ENCODE measurements at regions not wholly inside any gene's neighbourhood (a gene's known extent, or its start where the extent isn't known, plus 50 kb on each side); places are given as distances from the start of the nearest gene placed in this dataset.

DNA sequence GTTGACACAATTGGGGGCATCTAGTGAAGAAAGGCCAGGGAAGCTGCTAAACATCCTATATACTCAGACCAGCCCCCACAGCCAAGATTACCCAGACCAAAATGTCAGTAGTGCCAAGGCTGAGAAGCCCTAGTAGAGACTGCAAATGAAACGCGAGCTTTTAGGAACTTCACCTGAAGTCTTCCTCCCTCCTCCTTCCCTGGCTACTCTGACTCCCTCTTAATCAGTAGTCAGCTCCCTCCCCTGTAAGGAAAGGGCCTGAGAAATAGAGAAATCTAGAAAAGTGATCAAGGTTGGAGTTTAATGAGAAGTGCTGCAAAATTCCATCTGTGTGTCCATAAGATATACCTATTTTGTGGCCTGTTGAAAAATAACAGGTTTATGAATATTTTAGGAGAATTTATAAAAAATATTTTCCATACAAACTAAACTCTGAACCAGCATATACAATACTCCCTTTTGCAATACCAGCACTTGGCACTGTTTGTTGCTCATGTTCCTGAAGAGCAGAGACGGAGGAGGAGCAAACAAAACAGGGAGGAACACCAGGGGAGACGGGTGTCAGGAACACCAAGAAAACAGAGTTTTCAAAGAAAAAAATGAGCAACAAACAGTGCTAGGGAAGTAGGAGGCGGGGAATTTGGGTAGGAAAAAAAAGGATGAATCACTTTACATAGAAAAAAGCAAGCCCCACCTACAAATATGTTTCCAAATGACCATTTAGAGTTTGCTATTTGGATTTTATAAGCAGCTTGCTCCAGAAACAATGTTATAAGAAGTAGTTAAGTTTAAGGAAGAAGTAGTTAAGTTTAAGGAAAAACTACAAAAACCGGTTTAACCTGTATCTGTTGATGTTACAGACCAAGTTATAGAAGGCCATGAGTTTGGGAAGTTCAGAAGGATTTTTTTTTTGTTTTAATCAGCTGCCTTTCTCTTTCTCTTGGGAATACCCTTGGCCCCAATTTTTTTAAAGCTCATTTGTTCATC, 282.1 kb upstream of the GRIP1 start:
- no peak for TF ChIP-seq ZNF274 (IDR thresholded peaks at IDR 0.05; ENCODE audit: low read depth, low read length)
- no peak for TF ChIP-seq YY1 (IDR thresholded peaks at IDR 0.05; ENCODE audit: insufficient read depth, insufficient read length)
- TF ChIP-seq SUZ12 (IDR thresholded peaks at IDR 0.05; ENCODE audit: extremely low read depth, insufficient read depth, insufficient read length) = no peak
- no peaks in the 10 kb centered on the region for H3K27me3 ChIP-seq (ENCODE audit: insufficient read depth, insufficient read length)
- H3K36me3 ChIP-seq (ENCODE audit: insufficient read depth, insufficient read length, low read length) = no peaks in the 10 kb centered on the region
- no peak for DNase-seq (ENCODE audit: low read depth, low spot score)
- no peak overlapping the region for H3K4me3 ChIP-seq (ENCODE audit: insufficient read length, low read depth)
- H3K9me3 ChIP-seq (ENCODE audit: insufficient read depth, low read length) = no peaks in the 10 kb centered on the region
- H3K9ac ChIP-seq (ENCODE audit: insufficient read length, low read depth) = no peak overlapping the region
- no peaks in the 10 kb centered on the region for H3K4me1 ChIP-seq (ENCODE audit: insufficient read depth, insufficient read length)

DNA sequence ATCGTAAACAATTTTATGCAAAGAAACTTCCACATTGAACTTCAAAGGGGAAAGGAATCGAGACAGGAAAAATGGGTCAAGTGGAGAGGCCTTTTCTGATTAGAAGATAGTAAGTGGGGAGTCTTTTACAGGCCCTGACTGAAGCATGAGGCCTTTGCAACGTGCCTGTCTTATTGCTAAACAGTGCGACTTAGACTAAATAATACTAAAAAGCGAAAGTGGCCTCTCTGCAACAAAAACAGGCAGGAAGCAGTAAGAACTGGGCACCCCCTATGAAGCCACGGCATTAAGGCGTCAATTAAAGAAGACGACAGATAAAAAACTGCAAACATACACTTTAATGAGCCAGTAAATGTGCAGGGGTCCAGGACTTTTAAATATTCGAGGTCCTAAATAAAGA, 283.4 kb upstream of the GRIP1 start:
- H3K9me3 ChIP-seq (ENCODE audit: insufficient read depth, low read length) = no peaks in the 10 kb centered on the region
- no peak overlapping the region for H3K4me3 ChIP-seq (ENCODE audit: insufficient read length, low read depth)
- DNase-seq (ENCODE audit: low read depth, low spot score) = no peak
- H3K36me3 ChIP-seq (ENCODE audit: insufficient read depth, insufficient read length, low read length) = no peaks in the 10 kb centered on the region
- H3K27me3 ChIP-seq (ENCODE audit: insufficient read depth, insufficient read length) = no peaks in the 10 kb centered on the region
- no peak for TF ChIP-seq ZNF274 (IDR thresholded peaks at IDR 0.05; ENCODE audit: low read depth, low read length)
- TF ChIP-seq SUZ12 (IDR thresholded peaks at IDR 0.05; ENCODE audit: extremely low read depth, insufficient read depth, insufficient read length) = no peak
- no peak for TF ChIP-seq YY1 (IDR thresholded peaks at IDR 0.05; ENCODE audit: insufficient read depth, insufficient read length)
- H3K4me1 ChIP-seq (ENCODE audit: insufficient read depth, insufficient read length) = no peaks in the 10 kb centered on the region
- H3K9ac ChIP-seq (ENCODE audit: insufficient read length, low read depth) = no peak overlapping the region

DNA sequence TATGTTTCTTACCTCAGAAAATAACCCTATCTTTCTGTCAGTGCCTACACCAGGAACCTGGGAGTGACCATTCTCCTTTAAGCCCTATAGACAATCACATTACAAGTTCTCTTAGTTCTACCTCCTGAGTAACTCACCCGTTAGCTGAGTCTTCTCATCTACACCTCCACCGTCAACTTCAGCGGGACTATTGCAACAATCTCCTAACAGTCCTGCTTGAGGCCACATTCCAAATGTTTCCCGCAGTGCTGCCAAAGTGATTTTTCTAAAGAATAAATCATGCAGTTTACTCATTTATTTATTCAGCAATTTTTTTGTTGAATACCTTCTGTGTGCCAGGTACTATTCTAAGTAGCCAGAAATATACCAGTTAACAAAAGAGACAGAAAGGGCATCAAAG, 285.0 kb upstream of the GRIP1 start:
- no peak for DNase-seq (ENCODE audit: low read depth, low spot score)
- Histone ChIP-seq H3K4me1 (ENCODE audit: insufficient read depth, insufficient read length) (no peaks in the 10 kb centered on the region), H3K4me3 (ENCODE audit: insufficient read length, low read depth) (no peak overlapping the region), H3K9ac (ENCODE audit: insufficient read length, low read depth) (no peak overlapping the region), H3K27me3 (ENCODE audit: insufficient read depth, insufficient read length) (no peaks in the 10 kb centered on the region), H3K36me3 (ENCODE audit: insufficient read depth, insufficient read length, low read length) (no peaks in the 10 kb centered on the region), H3K9me3 (ENCODE audit: insufficient read depth, low read length) (no peaks in the 10 kb centered on the region)
- TF ChIP-seq YY1 (IDR thresholded peaks at IDR 0.05; ENCODE audit: insufficient read depth, insufficient read length) = no peak
- no peak for TF ChIP-seq SUZ12 (IDR thresholded peaks at IDR 0.05; ENCODE audit: extremely low read depth, insufficient read depth, insufficient read length)
- TF ChIP-seq ZNF274 (IDR thresholded peaks at IDR 0.05; ENCODE audit: low read depth, low read length) = no peak

DNA sequence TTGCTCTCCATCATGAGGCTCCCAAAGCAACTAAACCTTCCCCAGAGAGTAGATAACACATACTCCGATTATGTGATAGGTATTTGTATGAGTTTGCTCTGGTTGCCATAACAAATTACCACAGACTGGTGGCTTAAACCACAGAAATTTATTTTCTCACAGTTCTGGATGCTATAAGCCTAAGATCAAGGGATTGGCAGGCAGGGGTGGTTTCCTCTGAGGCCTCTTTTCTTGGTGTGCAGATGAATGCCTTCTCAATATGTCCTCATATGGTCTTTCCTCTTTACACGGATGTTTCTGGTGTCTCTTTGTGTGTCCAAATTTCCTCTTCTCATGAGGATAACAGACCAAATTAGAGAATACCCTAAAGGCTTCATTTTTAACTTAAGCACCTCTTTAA, 285.8 kb upstream of the GRIP1 start:
- Histone ChIP-seq H3K4me3 (ENCODE audit: insufficient read length, low read depth) (no peak overlapping the region), H3K4me1 (ENCODE audit: insufficient read depth, insufficient read length) (no peaks in the 10 kb centered on the region), H3K27me3 (ENCODE audit: insufficient read depth, insufficient read length) (no peaks in the 10 kb centered on the region), H3K9ac (ENCODE audit: insufficient read length, low read depth) (no peak overlapping the region), H3K36me3 (ENCODE audit: insufficient read depth, insufficient read length, low read length) (no peaks in the 10 kb centered on the region), H3K9me3 (ENCODE audit: insufficient read depth, low read length) (no peaks in the 10 kb centered on the region)
- DNase-seq (ENCODE audit: low read depth, low spot score) = no peak
- TF ChIP-seq ZNF274 (IDR thresholded peaks at IDR 0.05; ENCODE audit: low read depth, low read length) (no peak), YY1 (IDR thresholded peaks at IDR 0.05; ENCODE audit: insufficient read depth, insufficient read length) (no peak), SUZ12 (IDR thresholded peaks at IDR 0.05; ENCODE audit: extremely low read depth, insufficient read depth, insufficient read length) (no peak)

DNA sequence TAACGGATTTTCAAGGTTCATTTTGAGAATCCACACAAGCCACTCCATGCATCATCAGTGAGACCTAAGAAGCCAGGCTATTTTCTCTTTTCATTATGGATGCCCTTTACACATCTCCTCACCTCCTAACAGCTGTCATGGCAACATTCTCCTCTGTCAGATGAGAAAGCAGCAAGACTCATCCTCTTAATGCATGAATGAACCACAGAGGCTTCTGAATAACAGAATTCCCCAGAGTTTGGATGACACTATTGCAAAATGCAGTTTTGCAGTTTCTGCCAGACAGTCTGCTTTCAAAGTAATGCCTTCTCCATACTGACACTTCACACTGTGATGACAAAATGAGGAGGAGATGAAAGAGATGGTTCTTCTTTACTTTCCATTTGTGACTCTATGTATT, 286.7 kb upstream of the GRIP1 start:
- TF ChIP-seq ZNF274 (IDR thresholded peaks at IDR 0.05; ENCODE audit: low read depth, low read length) = no peak
- no peak for TF ChIP-seq YY1 (IDR thresholded peaks at IDR 0.05; ENCODE audit: insufficient read depth, insufficient read length)
- no peaks in the 10 kb centered on the region for H3K4me1 ChIP-seq (ENCODE audit: insufficient read depth, insufficient read length)
- no peak overlapping the region for H3K9ac ChIP-seq (ENCODE audit: insufficient read length, low read depth)
- no peaks in the 10 kb centered on the region for H3K9me3 ChIP-seq (ENCODE audit: insufficient read depth, low read length)
- H3K4me3 ChIP-seq (ENCODE audit: insufficient read length, low read depth) = no peak overlapping the region
- no peaks in the 10 kb centered on the region for H3K36me3 ChIP-seq (ENCODE audit: insufficient read depth, insufficient read length, low read length)
- no peak for DNase-seq (ENCODE audit: low read depth, low spot score)
- no peaks in the 10 kb centered on the region for H3K27me3 ChIP-seq (ENCODE audit: insufficient read depth, insufficient read length)

DNA sequence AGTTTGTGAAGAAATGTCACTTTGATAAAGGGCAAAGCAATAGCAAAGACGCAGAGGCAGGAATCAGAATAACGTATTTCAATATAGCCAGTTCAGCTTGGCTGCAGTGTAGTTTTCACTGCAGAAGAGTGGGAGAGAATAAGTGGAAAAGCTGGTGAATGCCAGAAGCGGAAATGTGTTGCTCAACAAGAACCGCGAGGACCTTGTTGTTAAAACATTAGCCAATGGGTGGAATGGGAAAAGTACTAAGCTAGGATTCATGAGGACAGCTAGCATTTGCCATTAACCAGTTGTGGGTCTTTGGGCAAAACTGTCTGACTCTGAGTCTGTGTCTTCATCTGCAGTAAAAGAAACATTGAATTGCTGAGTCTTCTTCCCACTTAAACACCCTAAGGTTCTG, 292.9 kb upstream of the GRIP1 start:
- TF ChIP-seq SUZ12 (IDR thresholded peaks at IDR 0.05; ENCODE audit: extremely low read depth, insufficient read depth, insufficient read length) (no peak), ZNF274 (IDR thresholded peaks at IDR 0.05; ENCODE audit: low read depth, low read length) (no peak), YY1 (IDR thresholded peaks at IDR 0.05; ENCODE audit: insufficient read depth, insufficient read length) (no peak)
- no peaks in the 10 kb centered on the region for H3K27me3 ChIP-seq (ENCODE audit: insufficient read depth, insufficient read length)
- no peaks in the 10 kb centered on the region for H3K9me3 ChIP-seq (ENCODE audit: insufficient read depth, low read length)
- H3K4me3 ChIP-seq (ENCODE audit: insufficient read length, low read depth) = no peak overlapping the region
- H3K4me1 ChIP-seq (ENCODE audit: insufficient read depth, insufficient read length) = no peaks in the 10 kb centered on the region
- H3K9ac ChIP-seq (ENCODE audit: insufficient read length, low read depth) = no peak overlapping the region
- no peak for DNase-seq (ENCODE audit: low read depth, low spot score)
- H3K36me3 ChIP-seq (ENCODE audit: insufficient read depth, insufficient read length, low read length) = no peaks in the 10 kb centered on the region

DNA sequence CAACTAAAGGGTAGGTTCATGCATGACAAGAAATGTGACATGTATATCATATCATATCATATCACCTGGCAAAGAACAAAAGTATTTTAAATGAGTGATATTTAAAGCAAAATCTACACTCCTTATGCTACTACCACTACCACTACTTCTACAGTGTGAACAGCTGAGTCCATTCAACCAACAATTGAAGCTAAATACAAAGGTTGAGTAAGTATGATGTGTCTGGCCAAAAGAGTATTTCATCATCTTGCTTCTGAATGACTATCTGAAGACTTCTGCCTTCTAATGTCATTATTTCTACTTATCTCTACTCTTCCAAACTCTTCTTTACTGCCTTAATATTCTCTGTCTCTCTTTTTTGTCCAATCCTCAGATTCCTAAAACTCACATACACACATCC, 292.6 kb upstream of the CAND1 start:
- H3K9me3 ChIP-seq (ENCODE audit: insufficient read depth, low read length) = no peaks in the 10 kb centered on the region
- no peak overlapping the region for H3K9ac ChIP-seq (ENCODE audit: insufficient read length, low read depth)
- no peak overlapping the region for H3K4me3 ChIP-seq (ENCODE audit: insufficient read length, low read depth)
- no peak for TF ChIP-seq YY1 (IDR thresholded peaks at IDR 0.05; ENCODE audit: insufficient read depth, insufficient read length)
- TF ChIP-seq ZNF274 (IDR thresholded peaks at IDR 0.05; ENCODE audit: low read depth, low read length) = no peak
- no peak for TF ChIP-seq SUZ12 (IDR thresholded peaks at IDR 0.05; ENCODE audit: extremely low read depth, insufficient read depth, insufficient read length)
- H3K27me3 ChIP-seq (ENCODE audit: insufficient read depth, insufficient read length) = no peaks in the 10 kb centered on the region
- no peaks in the 10 kb centered on the region for H3K4me1 ChIP-seq (ENCODE audit: insufficient read depth, insufficient read length)
- no peaks in the 10 kb centered on the region for H3K36me3 ChIP-seq (ENCODE audit: insufficient read depth, insufficient read length, low read length)
- no peak for DNase-seq (ENCODE audit: low read depth, low spot score)

Data from NT2/D1 (cell line).